GM12872 (cell line): ENCODE measurements at regions not wholly inside any gene's neighbourhood (a gene's known extent, or its start where the extent isn't known, plus 50 kb on each side); places are given as distances from the start of the nearest gene placed in this dataset.

Experiments used
- CTCF ChIP-seq: IDR thresholded peaks from 3 replicates; pipeline ENCODE4 v1.5.1; 2011; ENCODE audit warnings: low read depth, mild to moderate bottlenecking, low read length, moderate library complexity; ENCODE audit not compliant: insufficient read depth

GRCh38 chr5:23033864-23034263, 180.7 kb upstream of the CDH12 start:
- TF ChIP-seq CTCF, result no peak

- TF ChIP-seq CTCF, result no peak
Measured at GRCh38 chr5:23029290-23029689, 176.1 kb upstream of the CDH12 start.

GRCh38 chr5:23028445-23029021, 175.4 kb upstream of the CDH12 start:
- TF ChIP-seq CTCF, result no peak

GRCh38 chr5:23027830-23028229, 174.7 kb upstream of the CDH12 start:
- TF ChIP-seq CTCF, result no peak

GRCh38 chr5:23027331-23027730, 174.2 kb upstream of the CDH12 start:
- TF ChIP-seq CTCF, result no peak

GRCh38 chr5:23026252-23027170, 173.4 kb upstream of the CDH12 start:
- no peak for TF ChIP-seq CTCF

- TF ChIP-seq CTCF, result no peak
Measured at GRCh38 chr5:23025629-23026233, 172.6 kb upstream of the CDH12 start.
